Body of pancreas (tissue), 4 donors: ENCODE measurements at regions not wholly inside any gene's neighbourhood (a gene's known extent, or its start where the extent isn't known, plus 50 kb on each side); places are given as distances from the start of the nearest gene placed in this dataset.

Experiments
- CTCF ChIP-seq, 7 experiments: fragments of 450-650 bp in 4 of 7; fragments of 200-600 bp in 3 of 7; sonication (generic) in 3 of 7; IDR thresholded peaks; one replicate each; pipeline ENCODE4 v1.5.1; 2016 to 2019; ENCODE audit warnings: antibody characterized with exemption in 7 of 7
- POLR2A ChIP-seq, 3 donors: fragments of 450-650 bp; IDR thresholded peaks; one replicate each; pipeline ENCODE4 v1.6.1; 2016; ENCODE audit warnings: antibody characterized with exemption in 3 of 3, mild to moderate bottlenecking in 2 of 3

GRCh38 chr5:124383693-124384092 lies 362.7 kb downstream of the ZNF608 start:
- no peak for TF ChIP-seq CTCF (IDR thresholded peaks at IDR 0.05)
- TF ChIP-seq POLR2A (IDR thresholded peaks at IDR 0.05), result no peak
